Hepatocyte (in vitro differentiated cells): ENCODE measurements at regions not wholly inside any gene's neighbourhood (a gene's known extent, or its start where the extent isn't known, plus 50 kb on each side); places are given as distances from the start of the nearest gene placed in this dataset.

Experiments
- DNase-seq: peaks from one replicate; pipeline ENCODE4 v3.0.0-alpha.2; 2016; ENCODE audit warnings: low spot score
- H2AFZ ChIP-seq: fragments of 200-600 bp; sonication (generic); 2 replicates; pipeline ENCODE4 v1.6.0; 2016; ENCODE audit warnings: antibody characterized with exemption, mild to moderate bottlenecking
- H3K27ac ChIP-seq: fragments of 200-600 bp; sonication (generic); 2 replicates; pipeline ENCODE4 v1.5.1; 2016; ENCODE audit warnings: mild to moderate bottlenecking
- H3K27me3 ChIP-seq: fragments of 200-600 bp; sonication (generic); 2 replicates; pipeline ENCODE4 v1.6.1; 2016
- H3K36me3 ChIP-seq: fragments of 200-600 bp; sonication (generic); replicated peaks from 2 replicates; pipeline ENCODE4 v1.5.1; 2016; ENCODE audit warnings: low read depth; ENCODE audit not compliant: insufficient read depth
- H3K4me1 ChIP-seq: fragments of 200-600 bp; sonication (generic); 2 replicates; pipeline ENCODE4 v1.5.1; 2016; ENCODE audit warnings: mild to moderate bottlenecking, moderate library complexity; ENCODE audit not compliant: insufficient read depth
- H3K4me2 ChIP-seq: fragments of 200-600 bp; sonication (generic); 2 replicates; pipeline ENCODE4 v1.6.0; 2016
- H3K4me3 ChIP-seq: fragments of 200-600 bp; sonication (generic); 2 replicates; pipeline ENCODE4 v1.5.1; 2016; ENCODE audit warnings: mild to moderate bottlenecking
- H3K79me2 ChIP-seq: fragments of 200-600 bp; sonication (generic); 2 replicates; pipeline ENCODE4 v1.6.0; 2017; ENCODE audit warnings: mild to moderate bottlenecking
- H3K9me2 ChIP-seq: fragments of 200-600 bp; sonication (generic); replicated peaks from 2 replicates; pipeline ENCODE4 v1.6.0; 2017; ENCODE audit warnings: mild to moderate bottlenecking; ENCODE audit not compliant: insufficient read depth
- H3K9me3 ChIP-seq: fragments of 200-600 bp; sonication (generic); 2 replicates; pipeline ENCODE4 v1.5.1; 2016; ENCODE audit warnings: low read depth, mild to moderate bottlenecking
- H4K20me1 ChIP-seq: fragments of 200-600 bp; sonication (generic); 2 replicates; pipeline ENCODE4 v1.6.0; 2016; ENCODE audit warnings: mild to moderate bottlenecking; ENCODE audit not compliant: insufficient read depth, poor library complexity, severe bottlenecking
- EZH2 ChIP-seq: fragments of 200-600 bp; sonication (generic); IDR thresholded peaks from 2 replicates; pipeline ENCODE4 v1.6.1; 2016; ENCODE audit warnings: antibody characterized with exemption, mild to moderate bottlenecking, borderline replicate concordance
- EZH2phosphoT487 ChIP-seq: fragments of 200-600 bp; sonication (generic); IDR thresholded peaks from one replicate; pipeline ENCODE4 v1.6.1; 2018; ENCODE audit warnings: antibody characterized with exemption, mild to moderate bottlenecking, low read depth, moderate library complexity; ENCODE audit not compliant: unreplicated experiment, severe bottlenecking
- WGBS: methylation state at CpG from one replicate; pipeline ENCODE4 v1.1.6; 2016; ENCODE audit warnings: low lambda C conversion rate; ENCODE audit errors: missing lambda C conversion rate; 5-methylcytosine and 5-hydroxymethylcytosine counted together
- TF ChIP-seq, protein P1 (sequence below): fragments of 200-600 bp; sonication (generic); IDR thresholded peaks from 2 replicates; pipeline ENCODE4 v1.5.1; 2016; ENCODE audit warnings: antibody characterized with exemption, mild to moderate bottlenecking; ENCODE audit not compliant: poor library complexity

- H3K36me3 ChIP-seq = no peaks in the 10 kb centered on the region
- no peak overlapping the region for H2AFZ ChIP-seq
- no peak overlapping the region for H3K27ac ChIP-seq
- H3K9me2 ChIP-seq = no peaks in the 10 kb centered on the region
- 92% methylated on average over 2 of the region's 2 CpGs for WGBS
- H3K4me2 ChIP-seq = no peak overlapping the region
- TF ChIP-seq, protein P1, sequence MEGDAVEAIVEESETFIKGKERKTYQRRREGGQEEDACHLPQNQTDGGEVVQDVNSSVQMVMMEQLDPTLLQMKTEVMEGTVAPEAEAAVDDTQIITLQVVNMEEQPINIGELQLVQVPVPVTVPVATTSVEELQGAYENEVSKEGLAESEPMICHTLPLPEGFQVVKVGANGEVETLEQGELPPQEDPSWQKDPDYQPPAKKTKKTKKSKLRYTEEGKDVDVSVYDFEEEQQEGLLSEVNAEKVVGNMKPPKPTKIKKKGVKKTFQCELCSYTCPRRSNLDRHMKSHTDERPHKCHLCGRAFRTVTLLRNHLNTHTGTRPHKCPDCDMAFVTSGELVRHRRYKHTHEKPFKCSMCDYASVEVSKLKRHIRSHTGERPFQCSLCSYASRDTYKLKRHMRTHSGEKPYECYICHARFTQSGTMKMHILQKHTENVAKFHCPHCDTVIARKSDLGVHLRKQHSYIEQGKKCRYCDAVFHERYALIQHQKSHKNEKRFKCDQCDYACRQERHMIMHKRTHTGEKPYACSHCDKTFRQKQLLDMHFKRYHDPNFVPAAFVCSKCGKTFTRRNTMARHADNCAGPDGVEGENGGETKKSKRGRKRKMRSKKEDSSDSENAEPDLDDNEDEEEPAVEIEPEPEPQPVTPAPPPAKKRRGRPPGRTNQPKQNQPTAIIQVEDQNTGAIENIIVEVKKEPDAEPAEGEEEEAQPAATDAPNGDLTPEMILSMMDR = no peak
- no peak for TF ChIP-seq EZH2phosphoT487
- no peak for TF ChIP-seq EZH2
- H3K4me3 ChIP-seq = no peak overlapping the region
- H3K4me1 ChIP-seq = no peaks in the 10 kb centered on the region
- no peaks in the 10 kb centered on the region for H3K79me2 ChIP-seq
- no peaks in the 10 kb centered on the region for H3K9me3 ChIP-seq
- H3K27me3 ChIP-seq = no peaks in the 10 kb centered on the region
- no peaks in the 10 kb centered on the region for H4K20me1 ChIP-seq
- DNase-seq = no peak
Measured at GRCh38 chr9:30522061-30522460, 1862.4 kb upstream of the ACO1 start.

DNA sequence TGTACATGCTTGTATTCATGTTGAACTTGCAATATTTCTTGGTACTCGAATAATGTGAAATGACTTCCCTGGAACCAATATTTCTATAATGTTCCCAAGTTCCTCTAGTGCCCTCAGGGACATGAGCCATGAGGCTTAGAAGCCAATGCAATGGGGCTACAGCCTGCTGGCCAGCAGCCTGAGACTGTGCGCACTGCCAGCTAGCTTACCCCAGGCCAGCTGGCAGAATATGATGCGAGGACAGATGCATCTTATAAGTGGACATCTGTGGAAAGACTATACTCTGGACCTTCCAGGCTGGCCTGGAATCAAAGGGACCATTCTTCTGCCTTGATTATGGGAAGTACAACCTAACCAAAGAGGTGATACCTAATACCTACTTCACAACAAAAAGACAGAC, 1862.0 kb upstream of the ACO1 start:
- Histone ChIP-seq H3K4me3 (no peak overlapping the region), H4K20me1 (no peaks in the 10 kb centered on the region), H3K79me2 (no peaks in the 10 kb centered on the region), H2AFZ (no peak overlapping the region), H3K4me2 (no peak overlapping the region), H3K9me3 (no peaks in the 10 kb centered on the region), H3K27ac (no peak overlapping the region), H3K9me2 (no peaks in the 10 kb centered on the region), H3K27me3 (no peaks in the 10 kb centered on the region), H3K36me3 (no peaks in the 10 kb centered on the region), H3K4me1 (no peaks in the 10 kb centered on the region)
- TF ChIP-seq EZH2 (no peak), EZH2phosphoT487 (no peak)
- TF ChIP-seq, protein P1 = no peak
- no peak for DNase-seq
- 77% methylated on average over 3 of the region's 3 CpGs for WGBS

- no peak overlapping the region for H3K4me3 ChIP-seq
- H3K4me2 ChIP-seq = no peak overlapping the region
- no peaks in the 10 kb centered on the region for H3K9me3 ChIP-seq
- no peaks in the 10 kb centered on the region for H3K4me1 ChIP-seq
- TF ChIP-seq, protein P1 = no peak
- TF ChIP-seq EZH2 = no peak
- TF ChIP-seq EZH2phosphoT487 = no peak
- no peaks in the 10 kb centered on the region for H3K27me3 ChIP-seq
- H3K9me2 ChIP-seq = no peaks in the 10 kb centered on the region
- no peaks in the 10 kb centered on the region for H4K20me1 ChIP-seq
- no peak overlapping the region for H3K27ac ChIP-seq
- no peak overlapping the region for H2AFZ ChIP-seq
- 90% methylated on average over 1 of the region's 1 CpG for WGBS
- no peak for DNase-seq
- no peaks in the 10 kb centered on the region for H3K36me3 ChIP-seq
- H3K79me2 ChIP-seq = no peaks in the 10 kb centered on the region
Measured at GRCh38 chr9:30524311-30524710, 1860.1 kb upstream of the ACO1 start.

DNA sequence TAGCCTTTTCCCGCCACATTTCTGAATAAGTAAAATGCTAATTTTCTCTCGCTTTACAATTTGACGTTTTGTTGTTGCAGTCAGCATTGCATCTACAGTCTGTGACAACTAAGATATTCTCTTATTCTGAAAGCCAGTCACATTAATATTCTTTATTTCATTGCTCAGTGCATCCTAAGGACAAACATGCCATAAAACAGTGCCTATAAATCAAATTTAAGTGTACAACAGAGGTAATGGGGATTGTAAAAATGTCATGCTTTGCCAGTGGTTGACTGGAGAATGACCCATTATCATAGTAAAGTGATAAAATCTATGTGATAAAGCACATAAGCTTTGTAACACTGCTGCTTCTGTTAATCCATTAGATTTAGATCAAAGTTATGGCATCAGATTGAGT, 1850.0 kb upstream of the ACO1 start:
- H3K4me2 ChIP-seq = no peak overlapping the region
- H3K4me1 ChIP-seq = no peaks in the 10 kb centered on the region
- no peaks in the 10 kb centered on the region for H3K79me2 ChIP-seq
- H3K4me3 ChIP-seq = no peak overlapping the region
- H3K27me3 ChIP-seq = no peaks in the 10 kb centered on the region
- H3K27ac ChIP-seq = no peak overlapping the region
- H3K9me2 ChIP-seq = no peaks in the 10 kb centered on the region
- no peak overlapping the region for H2AFZ ChIP-seq
- TF ChIP-seq EZH2 (no peak), EZH2phosphoT487 (no peak)
- TF ChIP-seq, protein P1 = no peak
- H3K9me3 ChIP-seq = no peaks in the 10 kb centered on the region
- no peak for DNase-seq
- no peaks in the 10 kb centered on the region for H3K36me3 ChIP-seq
- H4K20me1 ChIP-seq = no peaks in the 10 kb centered on the region
- 90% methylated on average over 3 of the region's 3 CpGs for WGBS
